ENCODE measurements at regions not wholly inside any gene's neighbourhood (a gene's known extent, or its start where the extent isn't known, plus 50 kb on each side); places are given as distances from the start of the nearest gene placed in this dataset.

DNA sequence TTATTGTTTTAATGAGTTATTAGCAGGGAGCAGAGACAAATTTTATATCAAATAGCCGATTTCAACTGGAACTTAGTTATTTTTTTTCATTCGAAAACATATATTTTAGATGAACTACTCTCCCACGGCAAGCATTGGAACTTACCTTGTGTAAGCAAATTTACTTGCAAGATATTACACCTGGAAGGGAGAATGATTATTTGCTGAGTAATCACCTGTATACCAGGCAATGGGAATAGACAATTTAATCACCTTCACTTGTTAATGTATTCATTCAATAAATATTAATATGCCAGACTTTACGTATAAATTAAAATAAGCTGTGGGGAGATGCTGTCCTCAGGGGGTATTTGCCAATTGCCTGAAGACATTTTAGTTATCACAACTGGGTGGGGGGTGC is 1069.9 kb upstream of the CHAC2 start:
- no peak for TF ChIP-seq EZH2 (IDR thresholded peaks at IDR 0.05; ENCODE audit: low read length)
- TF ChIP-seq CTCF (optimal IDR thresholded peaks at IDR 0.05 in 1 of 3, IDR thresholded peaks at IDR 0.05 in 1 of 3, conservative IDR thresholded peaks at IDR 0.05 in 1 of 3; ENCODE audit: extremely low read depth in 1 of 3, insufficient read depth in 2 of 3, low read length in 3 of 3), result no peak
